GM12892 (cell line): ENCODE measurements at regions not wholly inside any gene's neighbourhood (a gene's known extent, or its start where the extent isn't known, plus 50 kb on each side); places are given as distances from the start of the nearest gene placed in this dataset.

Experiments used
- DNase-seq: peaks from one replicate; pipeline ENCODE4 v3.0.0; 2011; ENCODE audit not compliant: insufficient read length
- FAIRE-seq: peaks from 2 replicates; lab custom pipeline; 2011; peaks lifted over from hg19 to GRCh38; lab: Jason Lieb, UNC
- POLR2A ChIP-seq: IDR thresholded peaks from 2 replicates; pipeline ENCODE4 v1.6.1; 2011; ENCODE audit warnings: low read depth, low read length, control low read depth
- POLR2AphosphoS5 ChIP-seq: IDR thresholded peaks from 2 replicates; pipeline ENCODE4 v1.6.1; 2011; ENCODE audit warnings: low read depth, low read length, control low read depth
- TAF1 ChIP-seq: IDR thresholded peaks from 2 replicates; pipeline ENCODE4 v1.6.1; 2011; ENCODE audit warnings: low read depth, mild to moderate bottlenecking, control low read depth, low read length, borderline replicate concordance

- TF ChIP-seq POLR2A = no peak
- no peak for TF ChIP-seq POLR2AphosphoS5
- no peak for TF ChIP-seq TAF1
- no peak for DNase-seq
- no peak for FAIRE-seq
Measured at GRCh38 chr3:176491084-176491483, 706.2 kb downstream of the TBL1XR1 start.

- no peak for TF ChIP-seq TAF1
- FAIRE-seq (no peak), DNase-seq (no peak)
Measured at GRCh38 chr3:176490357-176490756, 706.9 kb downstream of the TBL1XR1 start.

GRCh38 chr3:176479248-176479647, 718.0 kb downstream of the TBL1XR1 start:
- no peak for TF ChIP-seq POLR2A
- TF ChIP-seq POLR2AphosphoS5 = no peak
- TF ChIP-seq TAF1 = no peak
- FAIRE-seq (no peak), DNase-seq (no peak)

- TF ChIP-seq TAF1 (no peak), POLR2A (no peak), POLR2AphosphoS5 (no peak)
- no peak for DNase-seq
- no peak for FAIRE-seq
Measured at GRCh38 chr3:176469694-176470205, 727.5 kb downstream of the TBL1XR1 start.

- no peak for DNase-seq
- FAIRE-seq = no peak
- no peak for TF ChIP-seq POLR2A
- TF ChIP-seq TAF1 = no peak
- no peak for TF ChIP-seq POLR2AphosphoS5
Measured at GRCh38 chr3:176463610-176464009, 733.7 kb downstream of the TBL1XR1 start.

DNA sequence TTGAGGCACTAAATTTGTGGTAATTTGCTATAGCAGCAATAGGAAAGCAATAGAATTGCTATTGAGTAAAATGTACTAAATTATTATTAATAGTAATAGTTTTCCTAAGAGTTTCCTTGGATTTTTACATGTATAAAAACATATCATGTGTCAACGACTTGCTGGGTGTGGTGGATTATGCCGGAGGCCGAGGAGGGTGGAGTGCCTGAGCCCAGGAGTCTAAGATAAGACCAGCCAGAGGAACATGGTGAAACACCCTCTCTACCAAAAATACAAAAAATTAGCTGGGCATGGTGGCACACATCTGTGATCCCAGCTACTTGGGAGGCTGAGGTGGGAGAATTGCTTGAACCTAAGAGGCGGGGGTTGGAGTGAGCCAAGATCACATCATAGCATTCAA, 749.9 kb downstream of the TBL1XR1 start:
- FAIRE-seq = no peak
- TF ChIP-seq TAF1 (no peak), POLR2A (no peak), POLR2AphosphoS5 (no peak)
- DNase-seq = no peak

DNA sequence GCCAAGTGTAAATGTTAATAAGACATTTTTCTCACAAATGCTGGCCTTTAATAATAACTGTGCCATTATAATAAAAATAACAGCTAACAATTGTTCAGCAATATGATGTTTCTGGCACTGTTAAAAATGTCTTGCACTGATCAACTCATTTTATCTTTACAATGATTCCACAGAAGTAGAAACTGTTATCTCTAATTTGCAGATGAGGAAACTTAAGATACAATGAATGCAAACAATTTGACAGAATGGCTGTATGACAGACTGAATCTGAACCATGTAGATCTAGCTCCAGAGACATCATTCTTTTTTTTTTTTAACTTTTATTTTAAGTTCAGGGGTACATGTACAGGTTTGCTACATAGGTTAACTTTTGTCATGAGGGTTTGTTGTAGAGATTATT, 755.0 kb downstream of the TBL1XR1 start:
- FAIRE-seq (no peak), DNase-seq (no peak)
- TF ChIP-seq POLR2AphosphoS5 = no peak
- no peak for TF ChIP-seq TAF1
- TF ChIP-seq POLR2A = no peak

GRCh38 chr3:176439729-176440128, 757.6 kb downstream of the TBL1XR1 start:
- no peak for DNase-seq
- no peak for TF ChIP-seq POLR2AphosphoS5
- no peak for TF ChIP-seq POLR2A
- no peak for TF ChIP-seq TAF1
- FAIRE-seq = no peak

DNA sequence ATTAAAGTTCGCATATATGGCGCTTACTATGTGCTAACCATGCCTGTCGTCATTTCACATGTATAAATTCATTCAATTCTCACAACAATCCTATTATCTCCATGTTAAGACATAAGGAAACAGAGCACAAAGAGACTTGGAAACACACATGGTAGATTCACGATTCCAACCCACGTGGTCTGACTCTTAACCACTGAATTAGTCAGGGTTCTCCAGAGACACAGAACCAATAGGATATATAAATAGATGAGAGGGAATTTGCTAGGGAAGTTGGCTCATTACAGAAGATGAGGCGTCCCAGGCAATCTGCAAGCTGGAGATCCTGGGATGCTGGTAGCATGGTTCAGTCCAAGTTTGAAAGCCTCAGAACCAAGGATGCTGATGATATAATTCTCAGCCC, 765.3 kb downstream of the TBL1XR1 start:
- FAIRE-seq (no peak), DNase-seq (no peak)
- TF ChIP-seq TAF1 = no peak
- TF ChIP-seq POLR2AphosphoS5 = no peak
- TF ChIP-seq POLR2A = no peak

DNA sequence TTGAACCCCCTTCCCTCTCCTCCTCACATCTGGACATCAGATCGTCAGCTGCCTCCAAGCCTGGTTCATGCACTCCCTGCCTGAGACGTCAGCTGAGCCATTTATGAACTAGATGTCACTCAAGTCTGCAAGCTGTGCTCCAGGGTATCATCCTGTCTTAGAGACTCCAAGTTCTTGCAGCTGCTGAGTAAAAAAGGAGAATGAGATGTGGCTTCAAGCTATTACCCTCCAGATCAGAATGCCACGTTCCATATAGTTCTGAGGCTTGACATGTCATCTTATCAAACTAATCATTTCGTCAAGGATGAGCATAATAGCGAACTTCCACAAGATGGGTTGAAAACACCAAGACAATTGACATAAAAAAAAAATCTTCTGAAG, 766.3 kb downstream of the TBL1XR1 start:
- TF ChIP-seq POLR2A = no peak
- TF ChIP-seq TAF1 = no peak
- no peak for TF ChIP-seq POLR2AphosphoS5
- DNase-seq = no peak
- no peak for FAIRE-seq

DNA sequence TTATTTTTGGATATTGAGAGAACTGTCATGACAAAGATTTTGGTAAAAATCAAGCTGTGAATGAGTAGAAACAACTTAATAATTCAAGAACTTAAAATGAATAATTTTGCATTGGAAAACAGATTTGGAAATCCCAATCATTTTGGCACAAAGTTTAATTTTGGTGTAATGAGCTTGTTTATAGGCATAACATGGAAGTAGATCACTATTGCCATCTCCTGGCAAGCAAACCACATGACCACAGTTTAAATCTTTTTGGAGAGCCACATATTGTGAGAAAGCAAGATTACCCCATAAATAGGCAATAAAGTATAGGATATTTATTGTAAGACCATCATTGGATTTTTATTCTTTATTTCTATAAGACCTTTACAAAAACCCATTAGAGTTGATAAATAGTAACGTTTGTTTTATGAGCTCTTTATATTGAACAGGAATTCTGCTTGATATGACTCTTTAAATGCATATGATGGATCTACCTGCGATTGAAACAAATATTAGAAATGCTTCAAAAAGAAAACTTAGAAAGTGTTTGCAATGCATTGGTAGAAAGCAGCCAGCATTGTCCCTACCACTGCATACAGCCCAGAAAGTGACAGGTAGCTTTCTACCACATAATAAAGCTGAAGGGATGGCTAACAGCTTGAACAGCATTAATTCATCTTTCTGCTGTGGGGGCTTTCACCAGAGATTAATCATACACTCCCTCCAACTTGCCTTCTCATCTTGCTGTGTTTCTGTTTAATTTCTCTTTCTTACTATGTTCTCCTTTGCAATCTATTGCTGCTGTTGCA, 766.8 kb downstream of the TBL1XR1 start:
- DNase-seq (no peak), FAIRE-seq (peak; percentile 56)
- TF ChIP-seq POLR2AphosphoS5 (no peak), TAF1 (no peak), POLR2A (no peak)

DNA sequence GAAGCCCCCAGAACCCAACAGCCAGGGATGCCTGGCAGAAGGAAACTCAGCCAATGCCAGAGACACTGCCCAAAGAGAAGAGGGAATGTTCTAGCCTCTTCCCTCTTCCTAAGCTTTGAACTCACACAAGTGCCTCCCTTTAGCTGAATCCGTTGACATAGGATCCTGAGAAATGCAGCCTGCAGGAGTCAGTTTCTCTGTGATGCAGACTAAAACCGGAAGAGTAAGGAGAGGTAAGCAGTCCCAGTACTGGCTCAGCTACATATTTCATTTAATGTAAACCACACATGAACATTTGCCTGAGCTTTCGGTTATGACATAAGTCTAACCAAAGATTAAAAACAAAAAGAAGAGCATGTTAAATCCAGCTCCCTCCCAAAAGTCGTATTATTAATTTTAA, 768.7 kb downstream of the TBL1XR1 start:
- TF ChIP-seq TAF1 = no peak
- TF ChIP-seq POLR2A = no peak
- TF ChIP-seq POLR2AphosphoS5 = no peak
- FAIRE-seq = no peak
- DNase-seq = no peak

DNA sequence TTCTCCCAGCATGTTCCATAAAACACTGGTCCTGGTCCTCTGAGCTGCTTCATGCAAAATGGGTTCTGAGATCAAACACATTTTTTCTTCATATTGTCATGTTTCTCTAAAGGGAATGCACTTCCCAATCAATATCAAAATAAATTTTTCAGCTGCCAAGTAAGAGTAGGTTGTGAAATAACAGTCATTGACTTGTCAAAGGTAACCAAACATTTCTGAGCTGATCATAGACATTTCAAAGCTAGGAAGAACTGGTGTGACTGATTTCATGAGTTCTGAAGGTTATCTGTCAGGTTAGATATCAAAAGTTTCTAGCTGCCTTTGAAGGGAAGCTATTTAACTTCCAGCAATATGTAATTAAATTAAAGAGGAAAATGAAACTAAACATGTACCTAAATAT, 770.9 kb downstream of the TBL1XR1 start:
- DNase-seq (no peak), FAIRE-seq (no peak)
- no peak for TF ChIP-seq POLR2A
- no peak for TF ChIP-seq POLR2AphosphoS5
- no peak for TF ChIP-seq TAF1
